DND-41 (cell line): ENCODE measurements at regions not wholly inside any gene's neighbourhood (a gene's known extent, or its start where the extent isn't known, plus 50 kb on each side); places are given as distances from the start of the nearest gene placed in this dataset.

Source experiments
- ATAC-seq: fragments of 200-7000 bp; cut with Tn5 transposase; 3 replicates; pipeline ENCODE4 v1.9.1; 2021; ENCODE audit warnings: low read depth; ENCODE audit not compliant: insufficient read depth
- DNase-seq: peaks from one replicate; pipeline ENCODE4 v3.0.0-alpha.2; 2020
- H2AFZ ChIP-seq: 2 replicates; pipeline ENCODE4 v1.6.0; 2012; ENCODE audit warnings: low read depth, low read length
- H3K27ac ChIP-seq: 2 replicates; pipeline ENCODE4 v1.5.1; 2012; ENCODE audit warnings: low read length, inconsistent platforms
- H3K27me3 ChIP-seq: fragments of 200-600 bp; sonication (generic); 2 replicates; pipeline ENCODE4 v1.6.0; 2012; ENCODE audit warnings: low read length, mild to moderate bottlenecking, inconsistent platforms; ENCODE audit not compliant: insufficient read depth, poor library complexity
- H3K36me3 ChIP-seq: 2 replicates; pipeline ENCODE4 v1.5.1; 2012; ENCODE audit warnings: low read length, inconsistent platforms; ENCODE audit not compliant: insufficient read depth
- H3K4me1 ChIP-seq: 2 replicates; pipeline ENCODE4 v1.5.1; 2012; ENCODE audit warnings: mild to moderate bottlenecking, low read length; ENCODE audit not compliant: insufficient read depth
- H3K4me2 ChIP-seq: 2 replicates; pipeline ENCODE4 v1.6.0; 2012; ENCODE audit warnings: mild to moderate bottlenecking, moderate library complexity, low read length, inconsistent platforms; ENCODE audit not compliant: insufficient read depth
- H3K4me3 ChIP-seq, 2 experiments: fragments of 200-600 bp in 1 of 2; shearing (Covaris generic) in 1 of 2; 2 replicates each; pipeline ENCODE4 v1.5.1; 2012 to 2016; ENCODE audit warnings: inconsistent platforms in 2 of 2, low read length in 2 of 2, mild to moderate bottlenecking in 2 of 2, low read depth in 1 of 2, moderate library complexity in 1 of 2
- H3K79me2 ChIP-seq: 2 replicates; pipeline ENCODE4 v1.6.0; 2012; ENCODE audit warnings: low read length, inconsistent platforms; ENCODE audit not compliant: insufficient read depth
- H3K9ac ChIP-seq: 2 replicates; pipeline ENCODE4 v1.6.0; 2012; ENCODE audit warnings: low read depth, mild to moderate bottlenecking, inconsistent platforms, low read length, moderate library complexity
- H3K9me3 ChIP-seq: 2 replicates; pipeline ENCODE4 v1.5.1; 2012; ENCODE audit warnings: low read length, moderate library complexity, mild to moderate bottlenecking, inconsistent platforms; ENCODE audit not compliant: insufficient read depth, severe bottlenecking
- H4K20me1 ChIP-seq: 2 replicates; pipeline ENCODE4 v1.6.0; 2012; ENCODE audit warnings: low read length; ENCODE audit not compliant: insufficient read depth
- CTCF ChIP-seq: IDR thresholded peaks from 2 replicates; pipeline ENCODE4 v1.5.1; 2012; ENCODE audit warnings: borderline replicate concordance, low read length, moderate library complexity, mild to moderate bottlenecking; ENCODE audit not compliant: poor library complexity, severe bottlenecking; ENCODE audit errors: extremely low read depth
- EZH2 ChIP-seq: IDR thresholded peaks from 3 replicates; pipeline ENCODE4 v1.6.1; 2012; ENCODE audit warnings: borderline replicate concordance, low read depth, mild to moderate bottlenecking, moderate library complexity, low read length, inconsistent platforms; ENCODE audit not compliant: severe bottlenecking

GRCh38 chr9:86445671-86446070 is 91.5 kb upstream of the TUT7 start:
- Histone ChIP-seq H4K20me1 (no peaks in the 10 kb centered on the region), H3K36me3 (no peaks in the 10 kb centered on the region), H3K79me2 (no peaks in the 10 kb centered on the region), H3K9ac (no peak overlapping the region), H3K4me1 (no peaks in the 10 kb centered on the region), H3K27me3 (no peaks in the 10 kb centered on the region), H2AFZ (no peak overlapping the region), H3K9me3 (no peaks in the 10 kb centered on the region), H3K4me3 (no peak overlapping the region), H3K27ac (no peak overlapping the region), H3K4me2 (no peak overlapping the region)
- DNase-seq (no peak), ATAC-seq (no peak)
- TF ChIP-seq EZH2 (no peak), CTCF (no peak)

- TF ChIP-seq EZH2 (no peak), CTCF (no peak)
Observed at GRCh38 chr9:86443992-86444391, 89.8 kb upstream of the TUT7 start.

GRCh38 chr9:86434039-86434726 is 80.0 kb upstream of the TUT7 start:
- no peak overlapping the region for H3K27ac ChIP-seq
- H3K9ac ChIP-seq = no peak overlapping the region
- no peak overlapping the region for H3K4me3 ChIP-seq
- peak; percentile 9 for DNase-seq
- ATAC-seq = 0 out of 3 replicates have a peak, but pooled peaks have one; percentile 55
- H2AFZ ChIP-seq = no peak overlapping the region
- H3K79me2 ChIP-seq = no peaks in the 10 kb centered on the region
- no peaks in the 10 kb centered on the region for H3K9me3 ChIP-seq
- H3K4me1 ChIP-seq = no peaks in the 10 kb centered on the region
- no peak overlapping the region for H3K4me2 ChIP-seq
- no peaks in the 10 kb centered on the region for H4K20me1 ChIP-seq
- TF ChIP-seq CTCF (peak; percentile 74), EZH2 (no peak)
- no peaks in the 10 kb centered on the region for H3K27me3 ChIP-seq
- H3K36me3 ChIP-seq = no peaks in the 10 kb centered on the region

More at GRCh38 chr9:86443992-86444391, 89.8 kb upstream of the TUT7 start:
- Histone ChIP-seq H3K79me2 (no peaks in the 10 kb centered on the region), H3K9me3 (no peaks in the 10 kb centered on the region), H2AFZ (no peak overlapping the region), H3K36me3 (no peaks in the 10 kb centered on the region), H3K4me2 (no peak overlapping the region), H3K27ac (no peak overlapping the region), H3K4me3 (no peak overlapping the region), H4K20me1 (no peaks in the 10 kb centered on the region), H3K27me3 (no peaks in the 10 kb centered on the region), H3K4me1 (no peaks in the 10 kb centered on the region), H3K9ac (no peak overlapping the region)
- no peak for DNase-seq
- ATAC-seq = no peak
